A549 (cell line): ENCODE measurements at regions not wholly inside any gene's neighbourhood (a gene's known extent, or its start where the extent isn't known, plus 50 kb on each side); places are given as distances from the start of the nearest gene placed in this dataset.

ENCODE experiments used
- ATAC-seq, 2 experiments: fragments of 200-7000 bp in 1 of 2; fragments of >200 bp in 1 of 2; cut with Nextera tagmentation in 1 of 2; cut with Tn5 transposase in 1 of 2; 3 replicates each; pipeline versions ENCODE4 v1.8.0 to v1.9.1; 2018 to 2020; ENCODE audit warnings: mild to moderate bottlenecking in 1 of 2, moderate library complexity in 1 of 2
- CTCF ChIA-PET: fragments of 300-600 bp; sonication (Branson Sonifier 250); formaldehyde crosslinking; extraction: SDS; loops from one replicate; lab custom pipeline; 2021; ENCODE audit warnings: antibody characterized with exemption, inconsistent platforms; lab: Yijun Ruan, JAX
- POLR2A ChIA-PET: fragments of 350-600 bp; formaldehyde crosslinking; extraction: SDS; loops from one replicate; lab custom pipeline; 2021; ENCODE audit warnings: antibody characterized with exemption, inconsistent platforms; lab: Yijun Ruan, JAX
- DNase-seq, 2 experiments: peaks; one replicate each; pipeline versions ENCODE4 v3.0.0 to v3.0.0-alpha.2; 2011 to 2016; ENCODE audit warnings: low read depth in 1 of 2, low spot score in 1 of 2
- FAIRE-seq: peaks from 2 replicates; lab custom pipeline; 2011; peaks lifted over from hg19 to GRCh38; lab: Jason Lieb, UNC
- H3K27ac ChIP-seq, 2 experiments: fragments of >200 bp; sonication (Bioruptor Twin); formaldehyde crosslinking; 3 replicates each; pipeline ENCODE4 v1.5.1; 2016 to 2017
- H3K4me1 ChIP-seq: fragments of >200 bp; sonication (Bioruptor Twin); formaldehyde crosslinking; 3 replicates; pipeline ENCODE4 v1.6.1; 2016
- H3K4me2 ChIP-seq: fragments of >200 bp; sonication (Bioruptor Twin); formaldehyde crosslinking; 3 replicates; pipeline ENCODE4 v1.6.1; 2016
- H3K4me3 ChIP-seq: fragments of >200 bp; sonication (Bioruptor Twin); formaldehyde crosslinking; 3 replicates; pipeline ENCODE4 v1.5.1; 2016
- H3K9me3 ChIP-seq: fragments of >200 bp; sonication (Bioruptor Twin); formaldehyde crosslinking; 3 replicates; pipeline ENCODE4 v1.6.1; 2016
- BHLHE40 ChIP-seq: IDR thresholded peaks from 2 replicates; pipeline ENCODE4 v1.6.1; 2012; ENCODE audit warnings: low read depth, low read length, inconsistent platforms
- CBX2 ChIP-seq: fragments of 200-600 bp; sonication (generic); IDR thresholded peaks from 2 replicates; pipeline ENCODE4 v1.6.1; 2016; ENCODE audit warnings: low read depth, mild to moderate bottlenecking, borderline replicate concordance
- CEBPB ChIP-seq, 2 experiments: fragments of >200 bp in 1 of 2; sonication (Bioruptor Twin) in 1 of 2; formaldehyde crosslinking in 1 of 2; IDR thresholded peaks; 2 replicates each; pipeline ENCODE4 v1.6.1; 2012 to 2016
- CHD2 ChIP-seq: fragments of 150-350 bp; IDR thresholded peaks from 2 replicates; pipeline ENCODE4 v1.6.1; 2014; ENCODE audit warnings: low read length; ENCODE audit not compliant: partially characterized antibody
- ESRRA ChIP-seq: fragments of 150-350 bp; IDR thresholded peaks from 2 replicates; pipeline ENCODE4 v1.6.1; 2014; ENCODE audit warnings: mild to moderate bottlenecking, low read length, borderline replicate concordance
- FOSB ChIP-seq: fragments of 250-450 bp; sonication (Bioruptor Pico); IDR thresholded peaks from 2 replicates; pipeline ENCODE4 v1.5.0; 2020; ENCODE audit warnings: mild to moderate bottlenecking, moderate library complexity
- HEYL ChIP-seq: fragments of 250-450 bp; sonication (Bioruptor Pico); IDR thresholded peaks from 2 replicates; pipeline ENCODE4 v1.8.0; 2021; ENCODE audit warnings: mild to moderate bottlenecking, moderate library complexity
- HOXA7 ChIP-seq: fragments of 250-450 bp; sonication (Bioruptor Pico); IDR thresholded peaks from 2 replicates; pipeline ENCODE4 v1.5.0; 2020; ENCODE audit warnings: mild to moderate bottlenecking, moderate library complexity
- JUN ChIP-seq, 2 experiments: fragments of >200 bp; sonication (Bioruptor Twin); formaldehyde crosslinking; IDR thresholded peaks; 2 replicates in 1 of 2; 3 replicates in 1 of 2; pipeline ENCODE4 v1.6.1; 2016 to 2017
- JUNB ChIP-seq: fragments of >200 bp; sonication (Bioruptor Twin); formaldehyde crosslinking; IDR thresholded peaks from 2 replicates; pipeline ENCODE4 v1.6.1; 2016
- MAX ChIP-seq: IDR thresholded peaks from 2 replicates; pipeline ENCODE4 v1.6.1; 2012
- MYC ChIP-seq: IDR thresholded peaks from 2 replicates; pipeline ENCODE4 v1.6.1; 2012; ENCODE audit warnings: mild to moderate bottlenecking, inconsistent platforms, low read length, improper control_type of control experiment, borderline replicate concordance
- POLR2A ChIP-seq: IDR thresholded peaks from 2 replicates; pipeline ENCODE4 v1.6.1; 2012; ENCODE audit warnings: mild to moderate bottlenecking, low read length
- RAD21 ChIP-seq, 2 experiments: fragments of >200 bp in 1 of 2; sonication (Bioruptor Twin) in 1 of 2; formaldehyde crosslinking in 1 of 2; IDR thresholded peaks in 1 of 2; conservative IDR thresholded peaks in 1 of 2; 2 replicates in 1 of 2; 3 replicates in 1 of 2; pipeline ENCODE4 v1.6.1; 2012 to 2018; ENCODE audit warnings: inconsistent platforms in 1 of 2
- RCOR1 ChIP-seq: fragments of 150-350 bp; IDR thresholded peaks from 2 replicates; pipeline ENCODE4 v1.6.1; 2014; ENCODE audit warnings: antibody characterized with exemption, low read length, low read depth
- RFX5 ChIP-seq: fragments of 450-650 bp; IDR thresholded peaks from 2 replicates; pipeline ENCODE4 v1.7.1; 2014; ENCODE audit warnings: antibody characterized with exemption, mild to moderate bottlenecking, moderate library complexity
- SMC3 ChIP-seq: fragments of >200 bp; sonication (Bioruptor Twin); formaldehyde crosslinking; IDR thresholded peaks from 3 replicates; pipeline ENCODE4 v1.6.1; 2018; ENCODE audit warnings: inconsistent platforms
- TFCP2L1 ChIP-seq: fragments of 250-450 bp; sonication (Bioruptor Pico); IDR thresholded peaks from 2 replicates; pipeline ENCODE4 v1.5.0; 2021; ENCODE audit warnings: mild to moderate bottlenecking
- ZFP36 ChIP-seq: fragments of 450-650 bp; IDR thresholded peaks from 2 replicates; pipeline ENCODE4 v1.6.1; 2014; ENCODE audit warnings: borderline replicate concordance; ENCODE audit not compliant: partially characterized antibody
- WGBS: methylation state at CpG from one replicate; pipeline ENCODE4 v1.1.6; 2017; ENCODE audit errors: missing lambda C conversion rate; 5-methylcytosine and 5-hydroxymethylcytosine counted together
- TF ChIP-seq, protein P1 (sequence below): IDR thresholded peaks from 2 replicates; pipeline ENCODE4 v1.6.1; 2012; ENCODE audit warnings: low read depth, borderline replicate concordance
- TF ChIP-seq, protein P2 (sequence below): fragments of >200 bp; sonication (Bioruptor Twin); formaldehyde crosslinking; IDR thresholded peaks from 3 replicates; pipeline ENCODE4 v1.6.1; 2016
- TF ChIP-seq, protein P3 (sequence below): IDR thresholded peaks from 2 replicates; pipeline ENCODE4 v1.6.1; 2012

DNA sequence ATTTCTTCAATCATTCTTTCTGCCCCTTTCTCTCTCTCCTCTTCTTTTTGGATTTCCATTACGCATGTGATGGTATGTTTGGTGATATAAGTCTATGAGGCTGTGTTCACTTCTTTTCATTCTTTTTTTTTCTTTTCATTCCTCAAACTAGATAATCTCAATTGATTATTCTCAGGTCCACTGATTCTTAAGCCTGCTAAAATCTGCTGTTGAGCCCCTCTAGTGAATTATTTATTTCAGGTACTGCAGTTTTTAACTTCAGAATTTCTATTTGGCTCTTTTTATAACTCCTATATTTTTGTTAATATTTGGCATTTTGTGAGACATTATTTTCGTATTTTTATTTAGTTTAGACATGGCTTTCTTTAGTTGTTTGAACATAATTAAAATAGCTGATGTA lies 671.3 kb upstream of the NECTIN3 start:
- ChIA-PET CTCF (no interaction called here), POLR2A (no interaction called here)
- no peak for FAIRE-seq
- WGBS: 54% methylated on average over 2 of the region's 2 CpGs
- no peak overlapping the region for H3K27ac ChIP-seq
- no peak for DNase-seq
- no peak overlapping the region for H3K4me2 ChIP-seq
- no peak for ATAC-seq
- H3K4me1 ChIP-seq: no peaks in the 10 kb centered on the region; the same call in 2 of the 3 replicates
- no peak overlapping the region for H3K4me3 ChIP-seq
- H3K9me3 ChIP-seq: 0 out of 3 replicates have a peak, but pooled peaks cover 6% of the 10 kb centered on the region
- TF ChIP-seq, protein P1, sequence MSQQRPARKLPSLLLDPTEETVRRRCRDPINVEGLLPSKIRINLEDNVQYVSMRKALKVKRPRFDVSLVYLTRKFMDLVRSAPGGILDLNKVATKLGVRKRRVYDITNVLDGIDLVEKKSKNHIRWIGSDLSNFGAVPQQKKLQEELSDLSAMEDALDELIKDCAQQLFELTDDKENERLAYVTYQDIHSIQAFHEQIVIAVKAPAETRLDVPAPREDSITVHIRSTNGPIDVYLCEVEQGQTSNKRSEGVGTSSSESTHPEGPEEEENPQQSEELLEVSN: no peak
- TF ChIP-seq RAD21 (conservative IDR thresholded peaks at IDR 0.05 in 1 of 2, IDR thresholded peaks at IDR 0.05 in 1 of 2) (no peak), RCOR1 (no peak), ZFP36 (no peak), POLR2A (no peak), MAX (no peak), JUN (IDR thresholded peaks at IDR 0.05) (no peak), CBX2 (no peak), ESRRA (no peak), TFCP2L1 (CRISPR knock-in tag) (no peak), HOXA7 (CRISPR knock-in tag) (no peak), FOSB (no peak), SMC3 (no peak), JUNB (no peak), CEBPB (IDR thresholded peaks at IDR 0.05) (no peak), CHD2 (no peak), RFX5 (no peak), MYC (no peak)
- TF ChIP-seq, protein P2, sequence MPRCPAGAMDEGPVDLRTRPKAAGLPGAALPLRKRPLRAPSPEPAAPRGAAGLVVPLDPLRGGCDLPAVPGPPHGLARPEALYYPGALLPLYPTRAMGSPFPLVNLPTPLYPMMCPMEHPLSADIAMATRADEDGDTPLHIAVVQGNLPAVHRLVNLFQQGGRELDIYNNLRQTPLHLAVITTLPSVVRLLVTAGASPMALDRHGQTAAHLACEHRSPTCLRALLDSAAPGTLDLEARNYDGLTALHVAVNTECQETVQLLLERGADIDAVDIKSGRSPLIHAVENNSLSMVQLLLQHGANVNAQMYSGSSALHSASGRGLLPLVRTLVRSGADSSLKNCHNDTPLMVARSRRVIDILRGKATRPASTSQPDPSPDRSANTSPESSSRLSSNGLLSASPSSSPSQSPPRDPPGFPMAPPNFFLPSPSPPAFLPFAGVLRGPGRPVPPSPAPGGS: no peak

GRCh38 chr3:110405830-110406585 lies 665.6 kb upstream of the NECTIN3 start:
- Histone ChIP-seq H3K27ac (no peak overlapping the region), H3K4me2 (no peak overlapping the region), H3K4me1 (no peaks in the 10 kb centered on the region), H3K4me3 (no peak overlapping the region), H3K9me3 (no peaks in the 10 kb centered on the region)
- CTCF ChIA-PET: no interaction called here
- TF ChIP-seq HEYL (CRISPR knock-in tag) (no peak), BHLHE40 (no peak)
- TF ChIP-seq, protein P1: no peak
- TF ChIP-seq, protein P3, sequence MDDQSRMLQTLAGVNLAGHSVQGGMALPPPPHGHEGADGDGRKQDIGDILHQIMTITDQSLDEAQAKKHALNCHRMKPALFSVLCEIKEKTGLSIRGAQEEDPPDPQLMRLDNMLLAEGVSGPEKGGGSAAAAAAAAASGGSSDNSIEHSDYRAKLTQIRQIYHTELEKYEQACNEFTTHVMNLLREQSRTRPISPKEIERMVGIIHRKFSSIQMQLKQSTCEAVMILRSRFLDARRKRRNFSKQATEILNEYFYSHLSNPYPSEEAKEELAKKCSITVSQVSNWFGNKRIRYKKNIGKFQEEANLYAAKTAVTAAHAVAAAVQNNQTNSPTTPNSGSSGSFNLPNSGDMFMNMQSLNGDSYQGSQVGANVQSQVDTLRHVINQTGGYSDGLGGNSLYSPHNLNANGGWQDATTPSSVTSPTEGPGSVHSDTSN: no peak
- FAIRE-seq: no peak
- ATAC-seq: no peak
- DNase-seq: no peak
- WGBS: 77% methylated on average over 1 of the region's 1 CpG
- POLR2A ChIA-PET: no interaction called here
